SK-N-SH (cell line): ENCODE measurements at regions not wholly inside any gene's neighbourhood (a gene's known extent, or its start where the extent isn't known, plus 50 kb on each side); places are given as distances from the start of the nearest gene placed in this dataset.

ENCODE experiments used
- CTCF ChIA-PET: fragments of 300-600, 350-600 bp; formaldehyde crosslinking; extraction: SDS; loops from one replicate; lab custom pipeline; 2021; lab: Yijun Ruan, JAX
- POLR2A ChIA-PET: fragments of 350-600 bp; sonication (Branson Sonifier 250); formaldehyde crosslinking; extraction: SDS; loops from one replicate; lab custom pipeline; 2020; ENCODE audit warnings: antibody characterized with exemption, inconsistent platforms; lab: Yijun Ruan, JAX
- DNase-seq: peaks from one replicate; pipeline ENCODE4 v3.0.0; 2012
- H2AFZ ChIP-seq: fragments of 200-600 bp; sonication (generic); 2 replicates; pipeline ENCODE4 v1.8.1; 2016; ENCODE audit warnings: antibody characterized with exemption, mild to moderate bottlenecking, low read depth
- H3F3A ChIP-seq: fragments of 200-600 bp; sonication (generic); replicated peaks from 2 replicates; pipeline ENCODE3; 2016; ENCODE audit warnings: antibody characterized with exemption, mild to moderate bottlenecking; ENCODE audit not compliant: insufficient read depth
- H3K27ac ChIP-seq, 2 experiments: fragments of 200-500 bp in 1 of 2; fragments of 200-600 bp in 1 of 2; sonication (Bioruptor generic) in 1 of 2; sonication (generic), shearing (Covaris generic) in 1 of 2; 2 replicates each; pipeline versions ENCODE4 v1.5.1 to v1.6.1; 2014 to 2016; ENCODE audit warnings: low read depth in 2 of 2, inconsistent platforms in 1 of 2, low read length in 1 of 2, mild to moderate bottlenecking in 1 of 2, mixed read lengths in 1 of 2
- H3K27me3 ChIP-seq: fragments of 200-600 bp; sonication (generic), shearing (Covaris generic); 2 replicates; pipeline ENCODE4 v1.6.1; 2016; ENCODE audit warnings: mixed run types; ENCODE audit not compliant: insufficient read depth
- H3K36me3 ChIP-seq, 2 experiments: fragments of 200-500 bp in 1 of 2; fragments of 200-600 bp in 1 of 2; sonication (Bioruptor generic) in 1 of 2; sonication (generic) in 1 of 2; replicated peaks in 1 of 2; 2 replicates each; pipeline versions ENCODE3 to v1.5.1; 2014 to 2016; ENCODE audit warnings: low read length in 1 of 2, mild to moderate bottlenecking in 1 of 2; ENCODE audit not compliant: insufficient read depth in 2 of 2, control insufficient read depth in 1 of 2
- H3K4me1 ChIP-seq, 2 experiments: fragments of 200-500 bp in 1 of 2; fragments of 200-600 bp in 1 of 2; sonication (Bioruptor generic) in 1 of 2; sonication (generic), shearing (Covaris generic) in 1 of 2; 2 replicates each; pipeline versions ENCODE4 v1.5.1 to v1.6.1; 2014 to 2016; ENCODE audit warnings: low read depth in 1 of 2, low read length in 1 of 2, mixed run types in 1 of 2; ENCODE audit not compliant: insufficient read depth in 2 of 2, control insufficient read depth in 1 of 2
- H3K4me2 ChIP-seq: fragments of 200-600 bp; sonication (generic), shearing (Covaris generic); 2 replicates; pipeline ENCODE4 v1.6.1; 2017; ENCODE audit warnings: mixed run types
- H3K4me3 ChIP-seq, 2 experiments: fragments of 200-500 bp in 1 of 2; fragments of 200-600 bp in 1 of 2; sonication (Bioruptor generic) in 1 of 2; sonication (generic), shearing (Covaris generic) in 1 of 2; 2 replicates each; pipeline versions ENCODE4 v1.5.1 to v1.8.1; 2014 to 2016; ENCODE audit warnings: low read depth in 2 of 2, inconsistent platforms in 1 of 2, low read length in 1 of 2, mild to moderate bottlenecking in 1 of 2, mixed read lengths in 1 of 2, moderate library complexity in 1 of 2
- H3K79me2 ChIP-seq: fragments of 200-600 bp; sonication (generic); 2 replicates; pipeline ENCODE4 v1.8.1; 2017; ENCODE audit warnings: mild to moderate bottlenecking; ENCODE audit not compliant: insufficient read depth
- H3K9ac ChIP-seq: fragments of 200-600 bp; sonication (generic); 2 replicates; pipeline ENCODE4 v1.6.1; 2017; ENCODE audit warnings: mixed run types
- H3K9me2 ChIP-seq: fragments of 200-600 bp; sonication (generic); 2 replicates; pipeline ENCODE4 v1.6.1; 2017; ENCODE audit warnings: mixed run types
- H3K9me3 ChIP-seq: fragments of 200-600 bp; sonication (generic); 2 replicates; pipeline ENCODE4 v1.6.1; 2017; ENCODE audit warnings: mixed run types, mild to moderate bottlenecking, moderate library complexity
- H4K20me1 ChIP-seq: fragments of 200-600 bp; sonication (generic); 2 replicates; pipeline ENCODE4 v1.6.1; 2017; ENCODE audit warnings: mild to moderate bottlenecking, mixed run types; ENCODE audit not compliant: insufficient read depth
- CHD2 ChIP-seq: fragments of 150-350 bp; IDR thresholded peaks from 2 replicates; pipeline ENCODE4 v1.6.1; 2018; ENCODE audit warnings: low read length; ENCODE audit not compliant: partially characterized antibody
- CTCF ChIP-seq: fragments of 200-600 bp; sonication (generic); IDR thresholded peaks from 2 replicates; pipeline ENCODE4 v1.6.1; 2017; ENCODE audit warnings: antibody characterized with exemption, mild to moderate bottlenecking, moderate library complexity
- EP300 ChIP-seq, 2 experiments: IDR thresholded peaks; 2 replicates each; pipeline versions ENCODE4 v1.4.0 to v1.6.1; 2012; ENCODE audit warnings: borderline replicate concordance in 1 of 2, low read depth in 1 of 2, low read length in 1 of 2
- MAX ChIP-seq: IDR thresholded peaks from 2 replicates; pipeline ENCODE4 v1.4.0; 2012; ENCODE audit warnings: low read depth
- MXI1 ChIP-seq: IDR thresholded peaks from 2 replicates; pipeline ENCODE4 v1.6.1; 2012; ENCODE audit warnings: mild to moderate bottlenecking, low read depth, low read length, improper control_type of control experiment
- RAD21 ChIP-seq: IDR thresholded peaks from 2 replicates; pipeline ENCODE4 v1.6.1; 2012; ENCODE audit warnings: mild to moderate bottlenecking, low read length
- RCOR1 ChIP-seq: fragments of 150-350 bp; IDR thresholded peaks from 2 replicates; pipeline ENCODE4 v1.6.1; 2017; ENCODE audit warnings: antibody characterized with exemption, low read length
- REST ChIP-seq: IDR thresholded peaks from 2 replicates; pipeline ENCODE4 v1.6.1; 2012; ENCODE audit warnings: mild to moderate bottlenecking, low read depth, low read length, moderate library complexity
- SMC3 ChIP-seq: IDR thresholded peaks from 2 replicates; pipeline ENCODE4 v1.6.1; 2012; ENCODE audit warnings: low read depth, low read length, improper control_type of control experiment
- TAF1 ChIP-seq: IDR thresholded peaks from 2 replicates; pipeline ENCODE4 v1.6.1; 2012; ENCODE audit warnings: low read depth, mild to moderate bottlenecking, low read length, moderate library complexity, borderline replicate concordance
- TCF12 ChIP-seq: IDR thresholded peaks from 2 replicates; pipeline ENCODE4 v1.4.0; 2012
- USF1 ChIP-seq: IDR thresholded peaks from 2 replicates; pipeline ENCODE4 v1.4.0; 2012; ENCODE audit warnings: low read depth, borderline replicate concordance
- YY1 ChIP-seq: IDR thresholded peaks from 2 replicates; pipeline ENCODE4 v1.4.0; 2012; ENCODE audit warnings: low read depth, mild to moderate bottlenecking
- ZBTB33 ChIP-seq: IDR thresholded peaks from 2 replicates; pipeline ENCODE4 v1.4.0; 2012; ENCODE audit warnings: low read depth, borderline replicate concordance
- WGBS: methylation state at CpG from one replicate; pipeline ENCODE4 v1.1.6; 2017; ENCODE audit warnings: low lambda C conversion rate; 5-methylcytosine and 5-hydroxymethylcytosine counted together

GRCh38 chr2:220946552-220946951 is 625.6 kb downstream of the EPHA4 start (continued):
- TF ChIP-seq USF1, result no peak

GRCh38 chr2:220948579-220948978 is 623.5 kb downstream of the EPHA4 start:
- no peak for DNase-seq
- Histone ChIP-seq H3K9me2 (0 out of 2 replicates have a peak, but pooled peaks cover 3% of the 10 kb centered on the region), H3K9ac (no peak overlapping the region), H3K4me2 (no peak overlapping the region), H3K36me3 (no peaks in the 10 kb centered on the region), H3K27ac (no peak overlapping the region), H2AFZ (no peak overlapping the region), H3K4me3 (no peak overlapping the region), H3K27me3 (no peaks in the 10 kb centered on the region), H3F3A (no peaks in the 10 kb centered on the region), H4K20me1 (no peaks in the 10 kb centered on the region), H3K4me1 (no peaks in the 10 kb centered on the region), H3K9me3 (no peaks in the 10 kb centered on the region), H3K79me2 (no peaks in the 10 kb centered on the region)
- 10% methylated on average over 4 of the region's 4 CpGs for WGBS
- CTCF ChIA-PET, result no interaction called here
- POLR2A ChIA-PET, result no interaction called here
- no peak for TF ChIP-seq ZBTB33
- TF ChIP-seq SMC3, result no peak
- TF ChIP-seq RAD21, result no peak
- no peak for TF ChIP-seq RCOR1
- no peak for TF ChIP-seq TCF12
- TF ChIP-seq YY1, result no peak
- TF ChIP-seq TAF1, result no peak
- no peak for TF ChIP-seq CHD2
- no peak for TF ChIP-seq EP300 (IDR thresholded peaks at IDR 0.05; ENCODE audit: borderline replicate concordance in 1 of 2, low read depth in 1 of 2, low read length in 1 of 2)
- TF ChIP-seq CTCF, result no peak
- no peak for TF ChIP-seq MXI1
- no peak for TF ChIP-seq REST
- no peak for TF ChIP-seq MAX
